ENCODE measurements at regions not wholly inside any gene's neighbourhood (a gene's known extent, or its start where the extent isn't known, plus 50 kb on each side); places are given as distances from the start of the nearest gene placed in this dataset.

GRCh38 chr2:51812138-51812866, 780.4 kb upstream of the NRXN1 start:
- Histone ChIP-seq H3K9me3 (replicated peaks; ENCODE audit: control insufficient read depth, insufficient read depth, low read length) (no peaks in the 10 kb centered on the region), H3K79me2 (ENCODE audit: control insufficient read depth, insufficient read depth, low read length) (no peaks in the 10 kb centered on the region), H2AFZ (ENCODE audit: control insufficient read depth, low read depth, low read length) (no peak overlapping the region), H4K20me1 (ENCODE audit: control insufficient read depth, insufficient read depth) (no peaks in the 10 kb centered on the region), H3K4me1 (ENCODE audit: control insufficient read depth, insufficient read depth, low read length) (no peaks in the 10 kb centered on the region), H3K27me3 (replicated peaks in 1 of 2; ENCODE audit: control insufficient read depth in 2 of 2, insufficient read depth in 2 of 2, low read length in 1 of 2) (no peaks in the 10 kb centered on the region), H3K4me2 (ENCODE audit: control insufficient read depth, insufficient read depth) (no peak overlapping the region), H3K9ac (ENCODE audit: control insufficient read depth, insufficient read depth, low read length) (no peak overlapping the region), H3K36me3 (ENCODE audit: control insufficient read depth in 2 of 2, insufficient read depth in 2 of 2, low read length in 1 of 2) (no peaks in the 10 kb centered on the region), H3K4me3 (no peak overlapping the region), H3K27ac (ENCODE audit: control insufficient read depth, insufficient read depth) (no peak overlapping the region)
- DNase-seq (ENCODE audit: low read depth, low spot score) (no peak), ATAC-seq (no peak), FAIRE-seq (no peak)
- intact Hi-C loops (cut with micrococcal nuclease; ENCODE audit: unreplicated experiment): no loop called here
- in situ Hi-C loops (cut with MboI): no loop called here
- ChIA-PET RAD21 (ENCODE audit: unreplicated experiment) (no interaction called here), SMC1A (ENCODE audit: uncharacterized antibody, unreplicated experiment) (no interaction called here), POLR2A (no interaction called here), CTCF (no interaction called here)
- TF ChIP-seq CBX3 (IDR thresholded peaks at IDR 0.05; ENCODE audit: borderline replicate concordance, low read depth) (no peak), EGR1 (IDR thresholded peaks at IDR 0.05; ENCODE audit: borderline replicate concordance in 1 of 2, low read depth in 2 of 2, low read length in 2 of 2) (no peak), HDAC6 (IDR thresholded peaks at IDR 0.05; ENCODE audit: unreplicated experiment) (no peak), CUX1 (IDR thresholded peaks at IDR 0.05; ENCODE audit: insufficient replicate concordance, low read depth, low read length) (no peak), EP300 (IDR thresholded peaks at IDR 0.05; ENCODE audit: borderline replicate concordance in 1 of 2, control insufficient read depth in 1 of 2, low read depth in 2 of 2, low read length in 2 of 2) (no peak), PAX8 (IDR thresholded peaks at IDR 0.05) (no peak), MEF2B (IDR thresholded peaks at IDR 0.05; ENCODE audit: partially characterized antibody, poor library complexity, severe bottlenecking) (no peak), RCOR1 (conservative IDR thresholded peaks at IDR 0.05; ENCODE audit: low read depth, low read length) (no peak)
- TF ChIP-seq, protein P1, sequence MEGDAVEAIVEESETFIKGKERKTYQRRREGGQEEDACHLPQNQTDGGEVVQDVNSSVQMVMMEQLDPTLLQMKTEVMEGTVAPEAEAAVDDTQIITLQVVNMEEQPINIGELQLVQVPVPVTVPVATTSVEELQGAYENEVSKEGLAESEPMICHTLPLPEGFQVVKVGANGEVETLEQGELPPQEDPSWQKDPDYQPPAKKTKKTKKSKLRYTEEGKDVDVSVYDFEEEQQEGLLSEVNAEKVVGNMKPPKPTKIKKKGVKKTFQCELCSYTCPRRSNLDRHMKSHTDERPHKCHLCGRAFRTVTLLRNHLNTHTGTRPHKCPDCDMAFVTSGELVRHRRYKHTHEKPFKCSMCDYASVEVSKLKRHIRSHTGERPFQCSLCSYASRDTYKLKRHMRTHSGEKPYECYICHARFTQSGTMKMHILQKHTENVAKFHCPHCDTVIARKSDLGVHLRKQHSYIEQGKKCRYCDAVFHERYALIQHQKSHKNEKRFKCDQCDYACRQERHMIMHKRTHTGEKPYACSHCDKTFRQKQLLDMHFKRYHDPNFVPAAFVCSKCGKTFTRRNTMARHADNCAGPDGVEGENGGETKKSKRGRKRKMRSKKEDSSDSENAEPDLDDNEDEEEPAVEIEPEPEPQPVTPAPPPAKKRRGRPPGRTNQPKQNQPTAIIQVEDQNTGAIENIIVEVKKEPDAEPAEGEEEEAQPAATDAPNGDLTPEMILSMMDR (IDR thresholded peaks at IDR 0.05 in 2 of 3, conservative IDR thresholded peaks at IDR 0.05 in 1 of 3; ENCODE audit: control insufficient read depth in 2 of 3, extremely low read depth in 1 of 3, insufficient read depth in 1 of 3, low read depth in 3 of 3, low read length in 3 of 3): no peak
- 26% methylated on average over 9 of the region's 9 CpGs for WGBS (ENCODE audit: insufficient coverage, insufficient replicate concordance, low lambda C conversion rate, missing lambda C conversion rate)
- BruUV-seq (replicated peaks): no TSS peak
